ENCODE measurements at regions not wholly inside any gene's neighbourhood (a gene's known extent, or its start where the extent isn't known, plus 50 kb on each side); places are given as distances from the start of the nearest gene placed in this dataset.

- H3K36me3 ChIP-seq (replicated peaks in 1 of 2; ENCODE audit: control insufficient read depth in 1 of 2, insufficient read depth in 2 of 2, low read length in 1 of 2), result peaks cover 0 to 3% of the 10 kb centered on the region in 2 experiments
- no peak overlapping the region for H3K9ac ChIP-seq
- DNase-seq, result no peak
- H3K4me2 ChIP-seq, result no peak overlapping the region
- peaks cover 7% of the 10 kb centered on the region for H3F3A ChIP-seq (replicated peaks; ENCODE audit: insufficient read depth)
- no peaks in the 10 kb centered on the region for H3K79me2 ChIP-seq (ENCODE audit: insufficient read depth)
- no peak overlapping the region for H3K4me3 ChIP-seq (ENCODE audit: low read depth in 2 of 2, low read length in 1 of 2)
- no peaks in the 10 kb centered on the region for H4K20me1 ChIP-seq (ENCODE audit: insufficient read depth)
- CTCF ChIA-PET, result interaction anchor here (1.0 kb wide), 1 partner anchor 12 kb away, joined by 3 read pairs; no protein-coding TSS in a partner anchor
- POLR2A ChIA-PET, result no interaction called here
- H3K27ac ChIP-seq (ENCODE audit: low read depth in 2 of 2, low read length in 1 of 2), result no peak overlapping the region
- TF ChIP-seq TCF12 (IDR thresholded peaks at IDR 0.05) (peak; percentile 38; the same call in 1 of the 2 replicates), RAD21 (IDR thresholded peaks at IDR 0.05; ENCODE audit: low read length) (no peak), FOSL2 (IDR thresholded peaks at IDR 0.05; ENCODE audit: borderline replicate concordance, low read depth) (peak; percentile 33; the same call in 1 of the 2 replicates), FOXJ3 (CRISPR knock-in tag; IDR thresholded peaks at IDR 0.05) (no peak), JUND (IDR thresholded peaks at IDR 0.05) (peak; percentile 39; the same call in 1 of the 2 replicates)
- H3K4me1 ChIP-seq (ENCODE audit: control insufficient read depth in 1 of 2, insufficient read depth in 2 of 2, low read depth in 1 of 2, low read length in 1 of 2), result peaks cover 0 to 7% of the 10 kb centered on the region in 2 experiments; a peak in 1 of 4 replicates
- WGBS (ENCODE audit: low lambda C conversion rate), result 79% methylated on average over 2 of the region's 2 CpGs
- H3K27me3 ChIP-seq (ENCODE audit: insufficient read depth), result no peaks in the 10 kb centered on the region
- no peaks in the 10 kb centered on the region for H3K9me3 ChIP-seq
- no peaks in the 10 kb centered on the region for H3K9me2 ChIP-seq
- H2AFZ ChIP-seq (ENCODE audit: low read depth), result no peak overlapping the region
These were observed 156.9 kb upstream of the DPYD start for GRCh38 chr1:98077691-98078090.

GRCh38 chr1:98075626-98076025 is 154.8 kb upstream of the DPYD start:
- Histone ChIP-seq H2AFZ (ENCODE audit: low read depth) (no peak overlapping the region), H3K9me3 (no peaks in the 10 kb centered on the region), H3K9ac (no peak overlapping the region), H3K4me1 (ENCODE audit: control insufficient read depth in 1 of 2, insufficient read depth in 2 of 2, low read depth in 1 of 2, low read length in 1 of 2) (peaks cover 0 to 7% of the 10 kb centered on the region in 2 experiments; a peak in 1 of 4 replicates), H3K79me2 (ENCODE audit: insufficient read depth) (no peaks in the 10 kb centered on the region), H3K27me3 (ENCODE audit: insufficient read depth) (no peaks in the 10 kb centered on the region), H4K20me1 (ENCODE audit: insufficient read depth) (no peaks in the 10 kb centered on the region), H3K4me2 (no peak overlapping the region), H3K36me3 (replicated peaks in 1 of 2; ENCODE audit: control insufficient read depth in 1 of 2, insufficient read depth in 2 of 2, low read length in 1 of 2) (peaks cover 0 to 3% of the 10 kb centered on the region in 2 experiments), H3K9me2 (no peaks in the 10 kb centered on the region), H3F3A (replicated peaks; ENCODE audit: insufficient read depth) (peaks cover 3% of the 10 kb centered on the region), H3K27ac (ENCODE audit: low read depth in 2 of 2, low read length in 1 of 2) (no peak overlapping the region), H3K4me3 (ENCODE audit: low read depth in 2 of 2, low read length in 1 of 2) (no peak overlapping the region)
- TF ChIP-seq FOXJ3 (CRISPR knock-in tag; IDR thresholded peaks at IDR 0.05) (no peak), YY1 (IDR thresholded peaks at IDR 0.05; ENCODE audit: low read depth) (no peak), EP300 (IDR thresholded peaks at IDR 0.05; ENCODE audit: borderline replicate concordance in 1 of 2, low read depth in 1 of 2, low read length in 1 of 2) (no peak), CHD2 (IDR thresholded peaks at IDR 0.05; ENCODE audit: low read length, partially characterized antibody) (no peak), TEAD4 (IDR thresholded peaks at IDR 0.05; ENCODE audit: borderline replicate concordance, insufficient read depth) (no peak), MAX (IDR thresholded peaks at IDR 0.05; ENCODE audit: low read depth) (no peak), MXI1 (IDR thresholded peaks at IDR 0.05; ENCODE audit: low read depth, low read length) (no peak), TAF1 (IDR thresholded peaks at IDR 0.05; ENCODE audit: borderline replicate concordance, low read depth, low read length) (no peak), REST (IDR thresholded peaks at IDR 0.05; ENCODE audit: low read depth, low read length) (no peak), USF2 (IDR thresholded peaks at IDR 0.05; ENCODE audit: borderline replicate concordance, low read depth, low read length) (no peak)
- CTCF ChIA-PET, result interaction anchor here (1.0 kb wide), 1 partner anchor 393 kb away, joined by 3 read pairs; no protein-coding TSS in a partner anchor
- POLR2A ChIA-PET, result no interaction called here
- DNase-seq, result no peak
- WGBS (ENCODE audit: low lambda C conversion rate), result 96% methylated on average over 1 of the region's 1 CpG
